HepG2 (cell line): ENCODE measurements at regions not wholly inside any gene's neighbourhood (a gene's known extent, or its start where the extent isn't known, plus 50 kb on each side); places are given as distances from the start of the nearest gene placed in this dataset.

Experiments
- ATAC-seq: fragments of 200-7000 bp; cut with Tn5 transposase; 3 replicates; pipeline ENCODE4 v1.9.1; 2020; ENCODE audit warnings: mild to moderate bottlenecking, moderate library complexity
- BruUV-seq: library from RNA; stranded (reverse); fragments of 400-500 nt; replicated peaks from 2 replicates; lab custom pipeline; 2021; lab: Mats Ljungman, UMichigan
- CTCF ChIA-PET: fragments of 300-600 bp; formaldehyde crosslinking; extraction: SDS; loops from one replicate; lab custom pipeline; 2021; ENCODE audit warnings: low total read pairs, inconsistent platforms, low intra/inter-chr PET ratio; lab: Yijun Ruan, JAX
- POLR2A ChIA-PET: fragments of 350-600 bp; sonication (Branson Sonifier 250); formaldehyde crosslinking; loops from one replicate; lab custom pipeline; 2020; ENCODE audit warnings: antibody characterized with exemption, inconsistent platforms; lab: Yijun Ruan, JAX
- DNase-seq: peaks from one replicate; pipeline ENCODE4 v3.0.0-alpha.2; 2015; ENCODE audit warnings: low spot score
- FAIRE-seq: peaks from 3 replicates; lab custom pipeline; 2011; peaks lifted over from hg19 to GRCh38; lab: Jason Lieb, UNC
- H2AFZ ChIP-seq: one replicate; pipeline ENCODE4 v1.6.1; 2011; ENCODE audit warnings: low read length, inconsistent platforms
- H3K27ac ChIP-seq: fragments of 300-600 bp; 3 replicates; pipeline ENCODE4 v1.8.0; 2011; ENCODE audit warnings: mixed run types, mild to moderate bottlenecking, mixed read lengths, low read length, inconsistent platforms; ENCODE audit not compliant: insufficient read depth; ENCODE audit errors: extremely low read length
- H3K27me3 ChIP-seq, 2 experiments: fragments of 200-600 bp in 1 of 2; 2 replicates in 1 of 2; 3 replicates in 1 of 2; pipeline versions ENCODE4 v1.6.0 to v1.8.0; 2011; ENCODE audit warnings: low read length in 2 of 2, mild to moderate bottlenecking in 2 of 2, moderate library complexity in 2 of 2, inconsistent platforms in 1 of 2; ENCODE audit not compliant: insufficient read depth in 2 of 2, control insufficient read depth in 1 of 2
- H3K36me3 ChIP-seq, 2 experiments: fragments of 200-600 bp in 1 of 2; replicated peaks in 1 of 2; 2 replicates in 1 of 2; 3 replicates in 1 of 2; pipeline versions ENCODE4 v1.5.1 to v1.8.0; 2011; ENCODE audit warnings: low read length in 2 of 2, inconsistent platforms in 1 of 2; ENCODE audit not compliant: insufficient read depth in 2 of 2, control insufficient read depth in 1 of 2
- H3K4me1 ChIP-seq: 2 replicates; pipeline ENCODE4 v1.5.1; 2012; ENCODE audit warnings: low read length, inconsistent platforms; ENCODE audit not compliant: insufficient read depth
- H3K4me2 ChIP-seq: 2 replicates; pipeline ENCODE4 v1.6.0; 2011; ENCODE audit warnings: low read depth, low read length, inconsistent platforms
- H3K4me3 ChIP-seq, 3 experiments: fragments of 200-600 bp in 1 of 3; sonication (generic), shearing (Covaris generic) in 1 of 3; replicated peaks in 1 of 3; 2 replicates each; pipeline ENCODE4 v1.5.1; 2011 to 2016; ENCODE audit warnings: low read length in 3 of 3, inconsistent platforms in 2 of 3, low read depth in 2 of 3, mild to moderate bottlenecking in 2 of 3, control low read depth in 1 of 3, mixed read lengths in 1 of 3; ENCODE audit not compliant: insufficient read depth in 1 of 3
- H3K79me2 ChIP-seq: one replicate; pipeline ENCODE4 v1.6.1; 2011; ENCODE audit warnings: low read length, inconsistent platforms; ENCODE audit not compliant: insufficient read depth
- H3K9ac ChIP-seq: 2 replicates; pipeline ENCODE4 v1.6.0; 2011; ENCODE audit warnings: mild to moderate bottlenecking, low read depth, low read length, inconsistent platforms; ENCODE audit not compliant: insufficient read depth
- H3K9me3 ChIP-seq: 2 replicates; pipeline ENCODE4 v1.5.1; 2012; ENCODE audit warnings: mild to moderate bottlenecking, low read length
- H4K20me1 ChIP-seq: 2 replicates; pipeline ENCODE4 v1.6.0; 2011; ENCODE audit warnings: inconsistent platforms, mild to moderate bottlenecking, low read length, moderate library complexity; ENCODE audit not compliant: insufficient read depth
- AKAP8 ChIP-seq: sonication (generic); formaldehyde crosslinking; IDR thresholded peaks from 2 replicates; pipeline ENCODE4 v1.5.1; 2020; ENCODE audit warnings: mild to moderate bottlenecking, missing genetic modification reagents
- ATF7 ChIP-seq, 2 experiments: fragments of 450-650 bp in 1 of 2; sonication (generic) in 1 of 2; formaldehyde crosslinking in 1 of 2; IDR thresholded peaks; 2 replicates each; pipeline versions ENCODE4 v1.4.0 to v1.6.1; 2016 to 2020; ENCODE audit warnings: antibody characterized with exemption in 1 of 2, mild to moderate bottlenecking in 1 of 2, missing genetic modification reagents in 1 of 2
- CREB1 ChIP-seq, 2 experiments: fragments of 450-650 bp in 1 of 2; IDR thresholded peaks; 2 replicates each; pipeline ENCODE4 v1.6.1; 2016 to 2017; ENCODE audit warnings: control low read depth in 1 of 2, mild to moderate bottlenecking in 1 of 2, missing compliant biosample characterization in 1 of 2, missing genetic modification characterization in 1 of 2
- DMAP1 ChIP-seq: IDR thresholded peaks from 2 replicates; pipeline ENCODE4 v1.6.1; 2016
- DR1 ChIP-seq: sonication (generic); formaldehyde crosslinking; IDR thresholded peaks from 2 replicates; pipeline ENCODE4 v1.8.0; 2021; ENCODE audit warnings: mild to moderate bottlenecking, missing genetic modification reagents, inconsistent platforms
- MIER3 ChIP-seq: IDR thresholded peaks from 2 replicates; pipeline ENCODE4 v1.6.1; 2016; ENCODE audit warnings: missing compliant biosample characterization, borderline replicate concordance
- PLRG1 ChIP-seq: fragments of 450-650 bp; conservative IDR thresholded peaks from 2 replicates; pipeline ENCODE4 v1.6.1; 2016
- ZNF256 ChIP-seq: sonication (generic); formaldehyde crosslinking; conservative IDR thresholded peaks from 2 replicates; pipeline ENCODE4 v1.4.0; 2020; ENCODE audit warnings: missing genetic modification reagents
- WGBS: methylation state at CpG from one replicate; pipeline ENCODE4 v1.1.6; 2017; ENCODE audit warnings: low lambda C conversion rate; 5-methylcytosine and 5-hydroxymethylcytosine counted together
- in situ Hi-C: cut with HindIII; loops from 2 replicates; pipeline ENCODE4 v1.10.0; 2017; ENCODE audit warnings: low pct_unique_long_range_greater_than_20kb; ENCODE audit not compliant: extremely low pct_ligation_motif_present
- intact Hi-C: fragments of 100-400 bp; cut with micrococcal nuclease; formaldehyde crosslinking; loops from one replicate; pipeline ENCODE4 v1.10.0; 2022; ENCODE audit not compliant: unreplicated experiment
- TF ChIP-seq, protein P1 (sequence below): sonication (generic); formaldehyde crosslinking; IDR thresholded peaks from 2 replicates; pipeline ENCODE4 v1.5.0; 2020; ENCODE audit warnings: mild to moderate bottlenecking, missing genetic modification reagents

DNA sequence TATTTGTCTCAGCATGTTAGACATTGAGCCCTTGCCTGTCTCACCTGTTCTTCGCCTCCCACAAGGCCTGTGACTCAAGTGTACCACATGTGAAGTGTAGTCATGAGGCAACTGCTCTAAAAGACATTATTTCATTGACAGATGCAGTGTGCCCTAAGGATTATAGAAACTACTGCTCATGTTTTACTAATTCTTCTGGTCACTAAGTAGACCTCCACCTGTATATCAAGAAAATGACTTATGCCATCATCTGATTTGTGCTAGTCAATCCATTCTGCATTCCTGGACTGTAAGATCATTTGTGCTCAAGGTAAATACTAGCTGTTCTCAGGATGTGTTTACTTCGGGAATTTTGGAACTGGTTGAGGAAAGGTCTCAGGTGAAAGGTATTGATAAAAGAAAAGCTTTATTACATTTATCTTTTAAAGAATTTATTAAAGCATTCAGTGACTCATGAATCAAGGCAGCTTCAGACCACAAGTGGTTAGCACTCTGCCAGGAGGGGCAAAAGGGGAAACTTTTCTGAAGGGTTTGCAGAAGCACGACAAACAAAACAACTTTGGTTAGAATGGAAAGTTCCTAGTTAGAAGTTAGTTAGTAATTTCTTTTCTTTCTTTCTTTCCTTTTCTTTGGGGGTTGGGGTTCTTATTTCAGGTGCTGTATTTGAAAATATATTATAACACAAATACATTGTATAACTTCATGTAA, 465.3 kb upstream of the CBLB start:
- Histone ChIP-seq H3K9me3 (no peaks in the 10 kb centered on the region), H2AFZ (no peak overlapping the region), H4K20me1 (no peaks in the 10 kb centered on the region), H3K79me2 (no peaks in the 10 kb centered on the region), H3K4me1 (no peaks in the 10 kb centered on the region), H3K4me3 (no peak overlapping the region), H3K4me2 (no peak overlapping the region), H3K27ac (no peak overlapping the region), H3K36me3 (no peaks in the 10 kb centered on the region), H3K9ac (no peak overlapping the region), H3K27me3 (no peaks in the 10 kb centered on the region)
- no peak for TF ChIP-seq DMAP1
- WGBS: 0% methylated on average over 3 of the region's 3 CpGs
- BruUV-seq: no TSS peak
- FAIRE-seq (no peak), ATAC-seq (no peak), DNase-seq (no peak)
- intact Hi-C loops: no loop called here
- ChIA-PET CTCF (no interaction called here), POLR2A (no interaction called here)
- in situ Hi-C loops: no loop called here

DNA sequence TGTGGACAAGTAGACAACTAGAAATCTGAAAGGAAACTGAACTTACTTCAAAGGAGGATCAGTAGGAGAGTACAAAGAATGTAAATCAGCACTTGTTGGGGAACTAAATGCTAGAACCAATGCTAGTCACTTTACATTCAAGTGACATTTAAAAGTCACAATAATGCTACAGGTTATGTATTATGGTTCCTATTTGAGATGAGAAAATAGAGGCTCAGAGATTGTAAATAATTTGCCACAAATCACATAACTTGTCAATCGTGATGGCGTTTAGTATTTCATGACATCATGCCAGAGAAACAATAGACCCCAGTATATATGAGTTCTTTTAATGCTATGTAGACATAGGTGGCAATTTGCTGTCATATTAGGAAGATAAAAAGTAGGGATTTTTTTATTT, 467.8 kb upstream of the CBLB start:
- H3K9ac ChIP-seq: no peak overlapping the region
- FAIRE-seq (no peak), DNase-seq (no peak), ATAC-seq (no peak)
- POLR2A ChIA-PET: no interaction called here
- H4K20me1 ChIP-seq: no peaks in the 10 kb centered on the region
- in situ Hi-C loops: no loop called here
- CTCF ChIA-PET: no interaction called here
- no peak overlapping the region for H2AFZ ChIP-seq
- H3K4me1 ChIP-seq: no peaks in the 10 kb centered on the region
- no peaks in the 10 kb centered on the region for H3K27me3 ChIP-seq
- intact Hi-C loops: no loop called here
- H3K4me3 ChIP-seq: no peak overlapping the region
- no peaks in the 10 kb centered on the region for H3K9me3 ChIP-seq
- BruUV-seq: no TSS peak
- WGBS: 2% methylated on average over 2 of the region's 2 CpGs
- no peaks in the 10 kb centered on the region for H3K79me2 ChIP-seq
- H3K36me3 ChIP-seq: no peaks in the 10 kb centered on the region
- no peak overlapping the region for H3K4me2 ChIP-seq
- no peak overlapping the region for H3K27ac ChIP-seq
- TF ChIP-seq AKAP8 (CRISPR knock-in tag) (no peak), DR1 (CRISPR knock-in tag) (no peak), PLRG1 (no peak), ZNF256 (CRISPR knock-in tag) (no peak), CREB1 (IDR thresholded peaks at IDR 0.05) (0 out of 2 replicates have a peak, but pooled peaks have one; percentile 25), CREB1 (CRISPR knock-in tag; IDR thresholded peaks at IDR 0.05) (no peak), ATF7 (IDR thresholded peaks at IDR 0.05) (peak; percentile 26; the same call in 1 of the 2 replicates), ATF7 (CRISPR knock-in tag; IDR thresholded peaks at IDR 0.05) (no peak), MIER3 (CRISPR knock-in tag) (no peak)
- TF ChIP-seq, protein P1, sequence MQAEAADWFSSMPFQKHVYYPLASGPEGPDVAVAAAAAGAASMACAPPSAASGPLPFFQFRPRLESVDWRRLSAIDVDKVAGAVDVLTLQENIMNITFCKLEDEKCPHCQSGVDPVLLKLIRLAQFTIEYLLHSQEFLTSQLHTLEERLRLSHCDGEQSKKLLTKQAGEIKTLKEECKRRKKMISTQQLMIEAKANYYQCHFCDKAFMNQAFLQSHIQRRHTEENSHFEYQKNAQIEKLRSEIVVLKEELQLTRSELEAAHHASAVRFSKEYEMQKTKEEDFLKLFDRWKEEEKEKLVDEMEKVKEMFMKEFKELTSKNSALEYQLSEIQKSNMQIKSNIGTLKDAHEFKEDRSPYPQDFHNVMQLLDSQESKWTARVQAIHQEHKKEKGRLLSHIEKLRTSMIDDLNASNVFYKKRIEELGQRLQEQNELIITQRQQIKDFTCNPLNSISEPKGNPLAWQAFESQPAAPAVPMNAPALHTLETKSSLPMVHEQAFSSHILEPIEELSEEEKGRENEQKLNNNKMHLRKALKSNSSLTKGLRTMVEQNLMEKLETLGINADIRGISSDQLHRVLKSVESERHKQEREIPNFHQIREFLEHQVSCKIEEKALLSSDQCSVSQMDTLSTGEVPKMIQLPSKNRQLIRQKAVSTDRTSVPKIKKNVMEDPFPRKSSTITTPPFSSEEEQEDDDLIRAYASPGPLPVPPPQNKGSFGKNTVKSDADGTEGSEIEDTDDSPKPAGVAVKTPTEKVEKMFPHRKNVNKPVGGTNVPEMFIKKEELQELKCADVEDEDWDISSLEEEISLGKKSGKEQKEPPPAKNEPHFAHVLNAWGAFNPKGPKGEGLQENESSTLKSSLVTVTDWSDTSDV (CRISPR knock-in tag): no peak
